ENCODE measurements at regions not wholly inside any gene's neighbourhood (a gene's known extent, or its start where the extent isn't known, plus 50 kb on each side); places are given as distances from the start of the nearest gene placed in this dataset.

DNA sequence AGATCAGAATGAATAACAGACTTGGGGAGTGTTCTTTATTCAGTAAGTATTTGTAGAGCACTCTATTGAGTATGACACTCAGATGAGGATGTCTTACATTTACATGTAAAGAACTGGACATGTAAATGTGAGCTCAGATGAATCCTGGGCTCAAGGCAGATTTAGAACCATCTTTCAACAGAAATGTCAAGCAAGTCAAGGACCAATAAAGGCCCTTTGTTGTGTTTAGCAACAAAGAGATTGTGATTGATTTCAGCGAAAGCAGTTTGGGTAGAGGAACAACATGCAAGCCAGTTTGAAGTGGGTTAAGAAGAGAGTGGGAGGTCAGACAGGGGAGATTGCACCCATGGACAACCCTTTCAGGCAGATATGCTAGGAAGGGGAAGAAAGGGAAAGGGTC lies 194.2 kb upstream of the DNAJC19 start:
- no peak for TF ChIP-seq EP300 (IDR thresholded peaks at IDR 0.05)
- TF ChIP-seq, protein P1, sequence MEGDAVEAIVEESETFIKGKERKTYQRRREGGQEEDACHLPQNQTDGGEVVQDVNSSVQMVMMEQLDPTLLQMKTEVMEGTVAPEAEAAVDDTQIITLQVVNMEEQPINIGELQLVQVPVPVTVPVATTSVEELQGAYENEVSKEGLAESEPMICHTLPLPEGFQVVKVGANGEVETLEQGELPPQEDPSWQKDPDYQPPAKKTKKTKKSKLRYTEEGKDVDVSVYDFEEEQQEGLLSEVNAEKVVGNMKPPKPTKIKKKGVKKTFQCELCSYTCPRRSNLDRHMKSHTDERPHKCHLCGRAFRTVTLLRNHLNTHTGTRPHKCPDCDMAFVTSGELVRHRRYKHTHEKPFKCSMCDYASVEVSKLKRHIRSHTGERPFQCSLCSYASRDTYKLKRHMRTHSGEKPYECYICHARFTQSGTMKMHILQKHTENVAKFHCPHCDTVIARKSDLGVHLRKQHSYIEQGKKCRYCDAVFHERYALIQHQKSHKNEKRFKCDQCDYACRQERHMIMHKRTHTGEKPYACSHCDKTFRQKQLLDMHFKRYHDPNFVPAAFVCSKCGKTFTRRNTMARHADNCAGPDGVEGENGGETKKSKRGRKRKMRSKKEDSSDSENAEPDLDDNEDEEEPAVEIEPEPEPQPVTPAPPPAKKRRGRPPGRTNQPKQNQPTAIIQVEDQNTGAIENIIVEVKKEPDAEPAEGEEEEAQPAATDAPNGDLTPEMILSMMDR (IDR thresholded peaks at IDR 0.05): no peak
- no peak for TF ChIP-seq POLR2A (IDR thresholded peaks at IDR 0.05)
- no peak for TF ChIP-seq POLR2AphosphoS5 (IDR thresholded peaks at IDR 0.05)
